ENCODE measurements at regions not wholly inside any gene's neighbourhood (a gene's known extent, or its start where the extent isn't known, plus 50 kb on each side); places are given as distances from the start of the nearest gene placed in this dataset.

- BruUV-seq (replicated peaks), result no TSS peak
- DNase-seq, result no peak
- intact Hi-C loops (cut with micrococcal nuclease; ENCODE audit: unreplicated experiment), result no loop called here
- peaks cover 12% of the 10 kb centered on the region for H3K4me1 Mint-ChIP-seq (ENCODE audit: low read depth, unreplicated experiment)
- H3K36me3 ChIP-seq (ENCODE audit: control insufficient read depth, insufficient read depth, low read length), result no peaks in the 10 kb centered on the region
- no peak overlapping the region for H3K27ac Mint-ChIP-seq (ENCODE audit: unreplicated experiment)
- CTCF ChIA-PET, result no interaction called here
- no peaks in the 10 kb centered on the region; the same call in 1 of the 2 replicates for H3K4me1 ChIP-seq
- POLR2A ChIA-PET, result no interaction called here
- H3K36me3 Mint-ChIP-seq (ENCODE audit: insufficient read depth, unreplicated experiment), result no peaks in the 10 kb centered on the region
- TF ChIP-seq CTCF (IDR thresholded peaks at IDR 0.05; ENCODE audit: insufficient read depth in 1 of 2, low read depth in 1 of 2, low read length in 1 of 2, severe bottlenecking in 1 of 2, unreplicated experiment in 1 of 2), result no peak
- no peak overlapping the region for H3K4me3 Mint-ChIP-seq (ENCODE audit: unreplicated experiment)
- no peaks in the 10 kb centered on the region for H3K9me3 ChIP-seq
- H3K4me3 ChIP-seq (ENCODE audit: low read depth, low read length), result no peak overlapping the region
- H3K9me3 Mint-ChIP-seq (ENCODE audit: unreplicated experiment), result peaks cover 8% of the 10 kb centered on the region
- H3K27me3 Mint-ChIP-seq (ENCODE audit: insufficient read depth, unreplicated experiment), result no peaks in the 10 kb centered on the region
- no peaks in the 10 kb centered on the region for H3K27me3 ChIP-seq (replicated peaks; ENCODE audit: control insufficient read depth, insufficient read depth, low read length)
These were observed 972.6 kb downstream of the KCNMA1 start for GRCh38 chr10:76665029-76665428.

- Histone ChIP-seq H3K27me3 (replicated peaks; ENCODE audit: control insufficient read depth, insufficient read depth, low read length) (no peaks in the 10 kb centered on the region), H3K36me3 (ENCODE audit: control insufficient read depth, insufficient read depth, low read length) (no peaks in the 10 kb centered on the region), H3K4me3 (ENCODE audit: low read depth, low read length) (no peak overlapping the region), H3K4me1 (no peaks in the 10 kb centered on the region), H3K9me3 (no peaks in the 10 kb centered on the region)
- no peak for TF ChIP-seq CTCF (IDR thresholded peaks at IDR 0.05; ENCODE audit: insufficient read depth in 1 of 2, low read depth in 1 of 2, low read length in 1 of 2, severe bottlenecking in 1 of 2, unreplicated experiment in 1 of 2)
- intact Hi-C loops (cut with micrococcal nuclease; ENCODE audit: unreplicated experiment), result no loop called here
- CTCF ChIA-PET, result no interaction called here
- BruUV-seq (replicated peaks), result no TSS peak
- no peaks in the 10 kb centered on the region for H3K9me3 Mint-ChIP-seq (ENCODE audit: unreplicated experiment)
- no peaks in the 10 kb centered on the region for H3K36me3 Mint-ChIP-seq (ENCODE audit: insufficient read depth, unreplicated experiment)
- no peak overlapping the region for H3K27ac Mint-ChIP-seq (ENCODE audit: unreplicated experiment)
- no peak overlapping the region for H3K4me3 Mint-ChIP-seq (ENCODE audit: unreplicated experiment)
- no peak for DNase-seq
- POLR2A ChIA-PET, result no interaction called here
- no peaks in the 10 kb centered on the region for H3K4me1 Mint-ChIP-seq (ENCODE audit: low read depth, unreplicated experiment)
- H3K27me3 Mint-ChIP-seq (ENCODE audit: insufficient read depth, unreplicated experiment), result peaks cover 7% of the 10 kb centered on the region
These were observed 980.1 kb downstream of the KCNMA1 start for GRCh38 chr10:76657337-76658012.

- Mint-ChIP-seq H3K27ac (ENCODE audit: unreplicated experiment) (no peak overlapping the region), H3K9me3 (ENCODE audit: unreplicated experiment) (peaks cover 8% of the 10 kb centered on the region), H3K27me3 (ENCODE audit: insufficient read depth, unreplicated experiment) (peaks cover 7% of the 10 kb centered on the region), H3K4me3 (ENCODE audit: unreplicated experiment) (no peak overlapping the region), H3K4me1 (ENCODE audit: low read depth, unreplicated experiment) (peaks cover 23% of the 10 kb centered on the region), H3K36me3 (ENCODE audit: insufficient read depth, unreplicated experiment) (no peaks in the 10 kb centered on the region)
- Histone ChIP-seq H3K9me3 (no peaks in the 10 kb centered on the region), H3K4me1 (peaks cover 14% of the 10 kb centered on the region), H3K27me3 (replicated peaks; ENCODE audit: control insufficient read depth, insufficient read depth, low read length) (no peaks in the 10 kb centered on the region), H3K4me3 (ENCODE audit: low read depth, low read length) (no peak overlapping the region), H3K36me3 (ENCODE audit: control insufficient read depth, insufficient read depth, low read length) (no peaks in the 10 kb centered on the region)
- intact Hi-C loops (cut with micrococcal nuclease; ENCODE audit: unreplicated experiment), result no loop called here
- BruUV-seq (replicated peaks), result no TSS peak
- ChIA-PET POLR2A (no interaction called here), CTCF (no interaction called here)
- TF ChIP-seq CTCF (IDR thresholded peaks at IDR 0.05; ENCODE audit: insufficient read depth in 1 of 2, low read depth in 1 of 2, low read length in 1 of 2, severe bottlenecking in 1 of 2, unreplicated experiment in 1 of 2), result no peak
- DNase-seq, result no peak
These were observed 986.5 kb downstream of the KCNMA1 start for GRCh38 chr10:76651154-76651553.

Data from Caco-2 (cell line).